DMS153 treated with DMSO at 0.1 percent for 48 hours (cell line): ENCODE measurements at regions not wholly inside any gene's neighbourhood (a gene's known extent, or its start where the extent isn't known, plus 50 kb on each side); places are given as distances from the start of the nearest gene placed in this dataset.

ENCODE experiments used
- DNase-seq: peaks from one replicate; lab custom pipeline; 2025; ENCODE audit not compliant: unreplicated experiment; lab: John Stamatoyannopoulos, UW

DNA sequence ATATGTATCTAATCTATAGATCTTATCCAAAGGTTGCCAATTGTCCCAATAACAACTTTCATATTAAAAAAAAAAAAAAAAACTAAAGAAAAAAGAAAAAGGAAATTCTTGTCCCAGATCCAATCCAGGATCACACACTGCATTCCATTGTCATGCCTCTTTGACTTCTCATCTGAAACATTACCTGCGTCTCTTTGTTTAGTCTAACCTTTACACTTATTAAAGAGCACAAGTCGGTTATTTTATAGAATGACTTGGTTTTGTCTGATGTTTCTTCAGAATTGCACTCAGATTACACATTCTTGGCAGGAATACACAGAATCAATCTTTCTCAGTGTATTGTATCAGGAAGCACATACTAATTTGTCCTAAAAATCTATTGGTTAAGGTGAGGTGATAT is 392.5 kb upstream of the KLHL29 start:
- no peak for DNase-seq

GRCh38 chr2:22993250-22993649 is 391.7 kb upstream of the KLHL29 start:
- no peak for DNase-seq

DNA sequence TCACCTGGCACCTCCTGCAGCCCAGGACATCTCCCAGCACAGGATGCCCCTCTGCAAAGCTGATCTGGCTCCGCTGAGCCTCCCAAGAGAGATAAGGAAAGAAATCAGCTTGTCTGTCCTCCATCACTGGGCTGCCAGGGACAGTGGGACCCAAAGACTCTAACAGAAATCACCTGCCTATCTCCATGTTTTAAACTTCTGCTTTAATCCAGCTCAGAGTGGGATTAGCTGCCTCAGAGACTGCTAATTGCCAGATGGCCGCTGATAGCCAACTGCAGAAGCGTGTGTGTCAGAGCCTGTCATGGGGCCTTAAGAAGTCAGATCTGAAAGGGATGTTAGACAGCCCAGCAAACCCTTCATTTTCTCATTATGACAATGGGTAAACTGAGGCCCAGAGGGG is 389.4 kb upstream of the KLHL29 start:
- DNase-seq = no peak

- DNase-seq = no peak
These were observed 388.1 kb upstream of the KLHL29 start for GRCh38 chr2:22996911-22997310.

GRCh38 chr2:22998359-22998758 is 386.6 kb upstream of the KLHL29 start:
- no peak for DNase-seq

GRCh38 chr2:22999951-23000350 is 385.0 kb upstream of the KLHL29 start:
- no peak for DNase-seq

DNA sequence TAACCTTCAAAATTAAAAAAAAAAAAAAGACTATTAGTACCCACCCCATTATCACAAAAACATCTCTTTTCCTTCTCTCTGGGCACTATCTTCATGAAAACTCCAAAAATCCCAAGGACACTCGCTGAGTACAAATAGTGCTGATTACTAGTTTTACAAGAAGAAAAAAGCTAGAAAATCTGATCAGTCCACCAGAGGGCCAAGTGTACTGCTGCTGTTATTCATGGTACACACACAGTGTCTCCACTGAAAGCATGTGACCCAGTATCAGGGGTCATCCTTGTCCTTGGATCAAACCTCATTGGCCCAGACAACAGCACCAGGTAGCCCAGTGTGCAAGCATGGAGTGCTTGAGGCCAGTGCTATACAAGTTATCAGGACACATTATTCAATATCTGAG is 382.7 kb upstream of the KLHL29 start:
- DNase-seq = no peak

DNA sequence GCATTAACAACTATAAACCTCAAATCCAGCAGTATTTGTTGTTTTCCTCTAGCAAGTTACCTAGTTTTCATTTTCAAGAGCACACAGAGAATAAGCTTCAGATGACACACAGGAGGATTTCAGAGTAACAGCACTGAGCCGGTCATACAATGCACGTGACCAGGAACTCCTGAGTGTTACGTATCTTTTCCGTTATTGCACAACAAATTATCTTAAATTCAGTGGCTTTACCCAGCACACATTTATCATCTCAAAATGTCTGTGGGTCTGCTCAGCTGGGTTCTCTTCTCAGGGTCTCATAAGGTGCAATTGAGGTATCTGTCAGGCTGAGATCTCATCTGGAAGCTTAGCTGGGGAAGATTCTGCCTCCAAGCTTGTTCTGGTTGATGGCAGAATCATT is 379.5 kb upstream of the KLHL29 start:
- DNase-seq = no peak

DNA sequence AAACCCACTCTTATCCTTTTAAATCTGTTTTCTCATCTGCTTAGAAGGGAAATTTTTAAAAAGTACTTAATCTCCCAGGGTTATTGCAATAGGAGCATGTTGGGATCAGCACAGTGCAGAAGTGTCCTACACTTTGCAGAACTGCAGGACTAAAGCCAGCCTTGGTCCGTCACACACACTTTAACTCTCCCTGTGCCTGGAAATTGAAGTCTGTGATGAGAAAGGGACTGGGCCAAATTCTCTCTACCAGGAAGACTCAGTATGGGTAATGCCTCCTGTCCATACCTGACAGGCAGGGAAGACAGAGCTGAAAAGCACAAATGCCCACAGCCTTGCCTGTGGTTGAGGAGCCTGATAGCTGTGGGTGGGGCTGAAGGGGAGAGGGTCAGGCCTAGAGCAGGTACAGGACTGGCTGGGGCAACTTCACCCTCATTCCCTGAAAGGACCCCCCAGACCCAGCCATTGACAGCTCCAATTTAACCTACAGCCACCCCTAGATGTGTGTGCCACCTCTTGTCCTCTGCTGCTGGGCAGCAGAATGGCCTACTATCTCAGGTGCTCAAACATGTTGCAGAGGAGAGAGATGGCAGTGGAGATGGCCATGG is 377.2 kb upstream of the KLHL29 start:
- DNase-seq = no peak

DNA sequence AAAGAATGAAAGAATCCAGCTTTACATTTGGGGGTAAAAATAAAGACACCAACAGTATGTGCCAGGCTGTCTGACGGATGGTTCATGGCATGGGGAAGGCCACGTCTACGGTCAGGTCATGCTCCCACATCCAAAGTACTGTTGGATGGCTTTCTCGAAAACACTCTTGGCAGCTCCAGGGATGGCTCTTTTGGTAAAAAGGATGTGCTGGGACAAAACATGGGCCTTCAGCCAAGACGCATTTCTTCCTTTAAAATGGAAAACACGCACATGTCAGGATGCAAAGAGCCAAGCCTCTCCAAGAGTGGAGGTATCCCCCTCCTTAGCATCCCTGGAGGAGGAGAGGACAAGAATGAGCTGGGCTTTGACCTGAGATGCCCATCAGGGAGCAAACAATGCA is 376.5 kb upstream of the KLHL29 start:
- DNase-seq = no peak

DNA sequence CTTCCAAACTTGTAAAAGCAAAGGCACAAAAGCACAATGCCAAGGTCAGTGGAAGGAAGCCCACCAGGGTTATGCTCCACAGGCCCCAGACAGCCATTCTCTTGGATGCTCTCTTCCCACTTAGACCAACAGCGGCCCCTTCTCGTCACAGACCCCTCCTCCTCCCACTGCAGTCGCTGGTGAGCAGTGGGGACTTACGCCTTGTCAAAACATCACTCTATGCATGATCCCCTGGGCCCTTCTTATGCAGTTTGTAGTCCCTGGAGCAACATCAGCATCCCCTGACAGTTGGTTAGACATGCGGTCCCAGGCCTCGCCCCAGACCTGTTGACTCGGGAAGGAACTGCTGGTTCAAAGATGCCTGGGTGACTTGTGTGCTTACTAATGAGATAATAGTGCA is 376.0 kb upstream of the KLHL29 start:
- DNase-seq = no peak

DNA sequence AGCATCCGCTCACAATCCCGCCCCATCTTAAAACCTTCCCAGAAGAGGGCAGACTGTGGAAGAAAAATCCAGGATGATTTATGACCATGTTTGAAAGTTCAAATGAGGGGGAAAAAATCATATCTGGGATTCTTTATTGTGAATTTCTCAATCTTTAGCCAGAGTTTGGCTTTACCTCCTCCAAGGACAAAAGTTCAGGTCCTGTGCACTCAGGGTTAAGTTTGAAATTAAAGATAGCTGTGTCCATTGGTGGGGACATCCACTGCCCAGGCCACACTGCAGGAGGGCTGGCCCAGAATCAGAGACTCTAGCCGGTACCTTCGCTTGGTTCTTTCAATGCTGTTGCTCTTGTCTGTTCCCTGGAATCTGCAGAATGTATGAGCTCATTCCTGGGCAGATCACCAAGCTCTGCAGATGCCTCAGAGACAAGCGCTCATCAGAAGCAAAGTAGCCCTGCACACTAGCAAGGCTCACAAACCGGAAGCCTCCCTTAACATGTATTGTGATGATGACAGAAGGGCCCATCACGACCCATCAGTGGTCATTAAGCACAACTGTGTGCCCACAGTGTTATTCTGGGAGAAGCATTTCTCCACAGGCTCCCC is 375.3 kb upstream of the KLHL29 start:
- DNase-seq = no peak

DNA sequence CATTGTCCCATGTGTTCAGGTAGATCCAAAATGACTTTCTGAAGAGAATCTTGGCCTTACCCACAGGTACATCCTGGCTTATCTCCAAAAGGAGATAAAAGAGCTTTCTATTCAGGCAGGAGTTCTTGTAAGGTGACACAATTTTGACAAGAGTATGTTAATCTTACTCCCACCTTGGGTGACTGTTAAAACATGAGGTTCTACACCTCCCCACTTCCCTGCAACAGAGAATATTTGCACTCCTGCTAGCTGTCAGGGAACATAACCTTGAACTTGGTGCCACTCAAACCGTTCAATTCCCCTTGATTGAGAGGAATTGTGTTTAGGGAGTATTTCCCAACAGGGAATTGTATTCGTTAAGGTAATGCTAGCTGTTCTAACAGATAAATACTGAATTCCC is 372.5 kb upstream of the KLHL29 start:
- no peak for DNase-seq

GRCh38 chr2:23015651-23016200 is 369.3 kb upstream of the KLHL29 start:
- DNase-seq = no peak

DNA sequence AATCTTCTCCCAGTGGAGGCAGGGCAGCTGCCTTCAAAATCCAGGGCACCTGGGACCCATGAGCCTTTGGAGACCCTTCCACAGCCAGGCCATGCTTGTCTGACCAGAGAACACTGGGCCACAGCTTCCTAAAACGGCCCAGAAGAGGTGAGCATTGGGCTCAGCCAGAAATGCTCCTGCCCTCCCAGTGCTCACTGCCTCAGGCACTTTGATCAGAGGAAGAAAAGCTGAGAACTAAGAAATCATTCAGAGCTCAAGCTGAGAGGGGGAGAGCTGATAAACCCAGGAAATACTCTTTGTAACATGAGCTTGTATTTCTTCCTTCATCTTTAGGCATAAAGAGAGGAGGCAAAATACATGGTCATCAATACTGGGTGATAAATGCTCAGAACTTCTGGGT is 365.5 kb upstream of the KLHL29 start:
- no peak for DNase-seq

- no peak for DNase-seq
These were observed 364.3 kb upstream of the KLHL29 start for GRCh38 chr2:23020659-23021058.

DNA sequence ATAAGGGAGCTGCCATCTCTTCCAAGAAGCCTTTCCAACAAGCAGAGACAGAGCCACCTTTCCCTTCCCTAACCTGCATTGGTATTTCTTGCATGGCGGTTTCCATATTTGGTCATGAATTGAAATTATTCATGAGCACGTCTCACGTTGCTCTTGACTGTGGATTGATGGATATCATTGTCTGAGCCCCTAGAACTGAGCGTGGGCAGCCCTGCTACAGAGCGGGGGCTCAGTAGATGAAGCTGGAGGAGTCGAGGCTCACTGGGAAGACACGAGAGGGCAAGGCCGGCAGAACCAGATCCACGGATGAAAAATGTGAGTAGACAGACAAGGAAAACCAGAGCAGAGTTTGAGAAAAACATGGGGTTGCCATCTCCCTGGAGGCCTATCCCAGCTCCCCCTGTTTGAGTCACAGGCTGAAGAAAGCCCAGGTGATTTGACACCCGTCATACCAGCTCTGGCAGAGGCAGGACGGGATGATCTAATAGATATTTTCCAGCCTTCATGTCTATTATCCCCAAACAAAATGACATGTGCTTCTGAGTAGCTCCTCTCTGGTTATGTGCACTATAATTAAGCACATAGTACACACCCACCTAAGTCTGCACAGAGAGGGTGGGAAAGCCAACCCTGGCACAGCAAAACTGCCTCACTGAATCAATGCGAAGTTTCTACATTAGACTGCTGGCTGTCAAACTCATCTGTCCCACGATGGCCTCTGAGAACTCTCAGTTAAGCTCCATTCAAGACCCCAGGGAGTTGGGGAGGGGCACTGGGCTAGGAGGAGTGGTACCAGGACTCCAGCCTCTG is 363.5 kb upstream of the KLHL29 start:
- DNase-seq = no peak

DNA sequence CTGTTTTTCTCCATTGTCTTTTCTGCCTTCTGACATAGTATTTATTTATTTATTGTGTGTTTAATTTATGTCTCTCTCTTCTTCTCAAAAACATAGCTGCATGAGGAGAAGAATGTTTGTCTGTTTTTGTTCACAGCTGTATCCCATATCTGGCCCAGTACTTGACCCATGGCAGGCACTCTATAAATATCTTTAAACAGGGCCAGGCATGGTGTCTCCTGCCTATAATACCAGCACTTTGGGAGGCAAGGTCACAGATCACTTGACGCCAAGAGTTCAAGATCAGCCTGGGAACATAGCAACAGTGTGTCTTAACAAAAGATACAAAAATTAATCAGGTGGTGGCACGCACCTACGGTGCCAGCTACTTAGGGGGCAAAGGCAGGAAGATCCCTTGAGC is 361.3 kb upstream of the KLHL29 start:
- DNase-seq = no peak

DNA sequence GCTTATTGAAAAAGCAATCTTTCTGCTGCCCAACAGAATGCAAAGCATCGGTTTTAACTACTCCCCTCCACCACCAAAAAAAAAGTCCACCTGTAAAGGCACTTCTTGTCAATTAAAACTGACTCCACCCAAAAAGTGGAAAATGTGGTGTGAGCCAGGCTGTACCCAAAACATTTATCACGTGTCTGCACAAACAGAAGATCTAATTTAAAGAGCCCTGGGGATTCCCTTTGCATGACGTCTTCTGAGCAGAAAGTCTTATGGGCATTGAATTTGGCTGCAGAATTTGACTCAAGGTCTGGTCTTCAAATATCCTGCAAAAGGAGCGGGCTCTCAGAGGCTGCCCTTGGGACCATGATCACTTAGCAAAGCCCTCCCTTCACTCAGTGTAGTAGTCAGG is 358.3 kb upstream of the KLHL29 start:
- DNase-seq = no peak

DNA sequence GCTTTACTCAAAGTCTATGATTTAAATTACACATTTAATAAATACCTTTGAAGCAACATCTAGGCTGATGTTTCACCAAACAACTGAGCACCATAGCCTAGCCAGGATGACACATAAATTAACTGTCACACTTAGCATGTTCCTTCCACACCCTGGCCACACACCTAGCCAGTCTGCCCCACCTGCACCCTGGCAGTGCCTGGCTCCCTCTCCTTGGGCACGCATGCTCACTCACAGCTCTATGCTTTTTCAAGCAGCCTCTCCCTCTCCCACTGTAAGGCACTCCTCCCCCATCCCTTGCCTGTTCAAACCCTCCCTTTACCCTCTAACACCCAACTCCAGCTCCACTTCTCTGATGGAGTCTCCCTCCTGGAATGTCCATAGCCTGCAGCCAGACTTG is 357.6 kb upstream of the KLHL29 start:
- no peak for DNase-seq

- no peak for DNase-seq
These were observed 356.9 kb upstream of the KLHL29 start for GRCh38 chr2:23028106-23028505.

DNA sequence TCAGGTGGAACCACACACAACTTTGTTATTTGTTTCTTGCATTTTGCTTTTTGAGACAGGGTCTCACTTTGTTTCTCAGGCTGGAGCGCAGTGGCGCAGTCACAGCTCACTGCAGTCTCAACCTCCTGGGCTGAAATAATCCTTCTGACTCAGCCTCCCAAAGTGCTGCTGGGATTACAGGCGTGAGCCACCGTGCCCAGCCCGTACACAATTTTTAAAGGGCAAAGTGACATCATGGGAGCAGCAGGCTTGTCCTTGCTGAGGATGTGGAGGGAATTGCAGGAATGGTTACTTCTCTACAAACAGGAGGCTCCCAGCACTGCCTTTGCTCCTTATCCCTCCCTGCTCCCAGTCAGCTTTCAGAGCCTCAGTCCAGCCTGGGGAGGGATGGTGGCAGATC is 355.9 kb upstream of the KLHL29 start:
- DNase-seq = no peak
